Tibial artery (tissue), 4 donors: ENCODE measurements at regions not wholly inside any gene's neighbourhood (a gene's known extent, or its start where the extent isn't known, plus 50 kb on each side); places are given as distances from the start of the nearest gene placed in this dataset.
"Not testable (repeated sequence)": the region's sequence is repeated elsewhere in the genome, so short reads cannot be mapped to it uniquely, and the experiment has no call there.

Experiments
- DNase-seq, 2 donors: peaks; one replicate each; pipeline ENCODE4 v3.0.0-alpha.2; 2019
- H3K27ac ChIP-seq, 2 donors: fragments of 200-600 bp; sonication (generic) in 1 of 2; 1 replicate in 1 of 2; 2 replicates in 1 of 2; pipeline ENCODE4 v1.5.1; 2018 to 2019; ENCODE audit warnings: mild to moderate bottlenecking in 1 of 2
- H3K27me3 ChIP-seq, 2 donors: fragments of 200-600 bp; sonication (generic) in 1 of 2; one replicate each; pipeline versions ENCODE4 v1.5.1 to v1.6.0; 2016 to 2019
- H3K36me3 ChIP-seq, 3 donors: fragments of 200-600 bp; sonication (generic) in 2 of 3; one replicate each; pipeline ENCODE4 v1.5.1; 2016 to 2019; ENCODE audit warnings: mild to moderate bottlenecking in 2 of 3
- H3K4me1 ChIP-seq, 4 donors: fragments of 200-600 bp; sonication (generic) in 2 of 4; 1 replicate in 3 of 4; 2 replicates in 1 of 4; pipeline ENCODE4 v1.5.1; 2016 to 2019
- H3K4me3 ChIP-seq, 2 donors: fragments of 200-600 bp; sonication (generic) in 1 of 2; 1 replicate in 1 of 2; 2 replicates in 1 of 2; pipeline ENCODE4 v1.5.1; 2018 to 2019; ENCODE audit warnings: mild to moderate bottlenecking in 2 of 2
- H3K9me3 ChIP-seq, 3 donors: fragments of 200-600 bp; sonication (generic) in 1 of 3; one replicate each; pipeline ENCODE4 v1.5.1; 2016 to 2019
- CTCF ChIP-seq, 2 experiments: fragments of 200-600 bp in 1 of 2; fragments of 450-650 bp in 1 of 2; IDR thresholded peaks; one replicate each; pipeline ENCODE4 v1.5.1; 2017 to 2019; ENCODE audit warnings: antibody characterized with exemption in 2 of 2, mild to moderate bottlenecking in 1 of 2, moderate library complexity in 1 of 2
- intact Hi-C: fragments of 100-400 bp; cut with DNase I; formaldehyde crosslinking; loops from one replicate; pipeline ENCODE4 v1.15.0; 2023; ENCODE audit warnings: low total_unique reads

- Histone ChIP-seq H3K36me3 (no peaks in the 10 kb centered on the region), H3K9me3 (peaks cover 0 to 5% (median 5%) of the 10 kb centered on the region in 3 donors), H3K4me1 (no peaks in the 10 kb centered on the region), H3K27ac (no peak overlapping the region), H3K27me3 (no peaks in the 10 kb centered on the region), H3K4me3 (no peak overlapping the region)
- no peak for DNase-seq
- intact Hi-C loops: no loop called here
- TF ChIP-seq CTCF (IDR thresholded peaks at IDR 0.05): no peak
These were observed 433.4 kb upstream of the TNC start for GRCh38 chr9:115551396-115551795.

- Histone ChIP-seq H3K36me3 (no peaks in the 10 kb centered on the region), H3K9me3 (peaks cover 0 to 6% (median 6%) of the 10 kb centered on the region in 3 donors), H3K27ac (no peak overlapping the region), H3K4me1 (no peaks in the 10 kb centered on the region), H3K4me3 (no peak overlapping the region), H3K27me3 (no peaks in the 10 kb centered on the region)
- intact Hi-C loops: no loop called here
- TF ChIP-seq CTCF (IDR thresholded peaks at IDR 0.05): no peak
- DNase-seq: no peak
These were observed 435.3 kb upstream of the TNC start for GRCh38 chr9:115553060-115553773.

- Histone ChIP-seq H3K36me3 (no peaks in the 10 kb centered on the region), H3K27me3 (no peaks in the 10 kb centered on the region), H3K4me1 (no peaks in the 10 kb centered on the region), H3K9me3 (peaks cover 0 to 6% (median 6%) of the 10 kb centered on the region in 3 donors), H3K27ac (no peak overlapping the region), H3K4me3 (no peak overlapping the region)
- no peak for DNase-seq
- TF ChIP-seq CTCF (IDR thresholded peaks at IDR 0.05): no peak
- intact Hi-C loops: no loop called here
These were observed 438.5 kb upstream of the TNC start for GRCh38 chr9:115556432-115556831.

GRCh38 chr9:115575147-115575546 is 457.2 kb upstream of the TNC start:
- Histone ChIP-seq H3K27ac (no peak overlapping the region), H3K9me3 (no peaks in the 10 kb centered on the region), H3K4me1 (no peaks in the 10 kb centered on the region), H3K36me3 (no peaks in the 10 kb centered on the region), H3K27me3 (no peaks in the 10 kb centered on the region), H3K4me3 (no peak overlapping the region)
- TF ChIP-seq CTCF (IDR thresholded peaks at IDR 0.05): no peak
- intact Hi-C loops: no loop called here
- DNase-seq: no peak

GRCh38 chr9:115585458-115585857 is 467.5 kb upstream of the TNC start:
- H3K27ac ChIP-seq, H3K9me3 ChIP-seq, H3K4me3 ChIP-seq, intact Hi-C loops, H3K4me1 ChIP-seq, DNase-seq, H3K36me3 ChIP-seq, H3K27me3 ChIP-seq: not testable (repeated sequence)

GRCh38 chr9:115587310-115587709 is 469.4 kb upstream of the TNC start:
- Histone ChIP-seq H3K27ac (no peak overlapping the region), H3K9me3 (no peaks in the 10 kb centered on the region), H3K36me3 (no peaks in the 10 kb centered on the region), H3K27me3 (no peaks in the 10 kb centered on the region), H3K4me3 (no peak overlapping the region), H3K4me1 (peaks cover 0 to 8% (median 4%) of the 10 kb centered on the region in 4 donors)
- TF ChIP-seq CTCF (IDR thresholded peaks at IDR 0.05): no peak
- DNase-seq: no peak
- intact Hi-C loops: no loop called here
